Occipital lobe (tissue), 1 donor: ENCODE measurements at regions not wholly inside any gene's neighbourhood (a gene's known extent, or its start where the extent isn't known, plus 50 kb on each side); places are given as distances from the start of the nearest gene placed in this dataset.

ENCODE experiments used
- DNase-seq: peaks from one replicate; lab custom pipeline; 2025; lab: John Stamatoyannopoulos, UW

DNA sequence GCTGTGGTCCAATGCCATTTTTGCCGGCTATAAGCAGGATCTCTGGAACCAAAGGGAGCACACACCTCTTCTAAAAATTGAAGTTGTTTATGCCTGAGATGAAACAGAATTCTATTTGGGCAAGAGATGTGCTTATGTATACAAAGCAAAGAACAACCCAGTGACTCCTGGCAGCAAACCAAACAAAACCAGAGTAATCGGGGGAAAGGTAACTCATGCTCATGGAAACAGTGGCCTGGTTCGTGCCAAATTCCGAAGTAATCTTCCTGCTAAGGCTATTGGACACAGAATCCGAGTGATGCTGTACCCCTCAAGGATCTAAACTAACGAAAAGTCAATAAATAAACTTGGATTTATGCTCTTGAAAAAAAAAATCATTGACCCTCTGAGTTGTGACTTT is 178.7 kb downstream of the CEMIP2 start:
- no peak for DNase-seq

DNA sequence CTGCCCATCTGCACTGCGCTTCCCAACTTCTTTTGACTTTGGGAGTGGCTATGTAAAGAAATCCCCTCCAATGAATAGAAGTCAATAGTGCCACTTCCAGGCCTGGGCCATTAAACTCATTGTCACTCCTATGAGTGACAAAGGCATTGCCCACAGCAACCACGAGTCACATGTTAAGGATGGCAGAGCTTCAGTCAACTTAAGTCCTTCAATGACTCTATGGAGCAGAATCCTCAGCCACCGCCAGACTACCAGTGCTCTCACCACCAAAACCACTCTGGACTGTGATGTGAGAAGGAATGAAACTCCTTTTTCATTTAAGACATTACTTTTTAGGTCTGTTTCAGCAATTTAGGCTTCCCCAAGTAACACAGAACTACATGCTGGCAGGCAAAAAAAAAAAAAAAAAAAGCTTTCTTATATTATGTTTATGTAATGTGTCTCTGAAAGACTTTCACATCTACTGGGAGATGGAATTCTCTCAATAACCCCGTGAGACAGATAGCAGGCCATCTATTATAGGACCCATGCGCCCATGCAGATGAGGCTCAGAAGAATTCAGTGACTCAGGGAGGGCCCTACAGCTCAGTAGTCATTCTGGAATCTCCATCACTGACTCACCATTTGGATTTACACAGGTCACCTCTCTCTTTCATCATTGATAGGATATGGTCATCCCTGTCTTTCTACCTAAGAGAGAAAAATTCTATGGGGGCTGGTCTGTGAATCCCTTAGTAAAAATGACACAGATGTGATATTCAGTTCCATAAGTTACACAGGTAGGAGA is 180.5 kb downstream of the CEMIP2 start:
- no peak for DNase-seq

DNA sequence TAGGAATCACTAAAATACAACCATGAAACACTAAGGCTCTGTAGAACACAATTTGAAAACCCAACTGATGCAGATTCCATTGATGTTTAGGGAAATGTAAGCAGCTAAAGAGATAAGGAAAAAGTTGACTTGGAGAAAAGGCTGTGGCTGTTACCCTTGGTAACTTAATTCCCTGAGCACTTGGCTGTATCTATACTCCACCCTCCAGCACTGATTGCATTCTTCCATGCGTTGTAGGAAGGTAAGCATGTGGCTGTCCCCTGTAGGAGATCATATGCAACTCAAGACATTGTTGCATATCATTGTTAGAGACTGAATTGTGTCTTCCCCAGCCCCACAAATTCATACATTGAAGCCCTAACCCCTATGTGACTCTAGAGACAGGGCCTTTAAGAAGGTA is 184.5 kb downstream of the CEMIP2 start:
- no peak for DNase-seq

DNA sequence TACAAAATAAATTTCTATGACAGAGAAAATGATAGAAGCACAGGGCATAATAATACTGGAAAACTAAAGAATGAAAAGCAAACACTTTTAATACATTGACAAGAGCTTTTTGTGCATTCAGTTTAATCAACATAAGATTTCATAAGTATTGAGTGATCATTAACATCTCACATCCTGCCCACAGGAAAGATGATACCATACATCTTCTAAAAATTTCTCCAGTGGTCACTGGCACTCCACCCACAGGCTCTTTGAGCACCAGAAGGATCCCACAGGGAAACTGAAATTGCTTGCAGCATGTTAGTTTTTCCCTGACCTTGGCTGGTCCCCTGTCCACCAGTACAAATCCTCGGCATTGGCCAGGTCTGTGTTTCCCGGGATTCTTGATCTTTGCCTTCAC is 186.0 kb downstream of the CEMIP2 start:
- no peak for DNase-seq

DNA sequence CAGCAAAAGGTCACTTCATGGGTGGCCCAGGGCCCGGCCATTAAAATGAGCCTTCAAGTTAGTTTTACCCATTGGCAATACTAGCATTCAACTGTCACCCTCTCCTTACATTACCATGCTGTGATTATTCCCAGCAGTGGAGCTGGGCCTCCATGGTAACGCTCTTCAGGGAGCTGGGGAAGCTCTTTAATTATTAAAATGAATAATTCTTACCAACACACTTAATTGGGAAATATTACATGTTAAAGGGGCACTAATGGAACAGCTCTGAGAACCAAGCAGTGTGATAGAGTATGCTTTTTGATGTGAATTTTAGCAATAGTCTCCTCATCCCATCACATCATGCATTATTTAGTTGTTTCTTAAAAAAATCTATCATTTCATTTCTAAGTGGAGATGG is 187.2 kb downstream of the CEMIP2 start:
- DNase-seq: no peak

DNA sequence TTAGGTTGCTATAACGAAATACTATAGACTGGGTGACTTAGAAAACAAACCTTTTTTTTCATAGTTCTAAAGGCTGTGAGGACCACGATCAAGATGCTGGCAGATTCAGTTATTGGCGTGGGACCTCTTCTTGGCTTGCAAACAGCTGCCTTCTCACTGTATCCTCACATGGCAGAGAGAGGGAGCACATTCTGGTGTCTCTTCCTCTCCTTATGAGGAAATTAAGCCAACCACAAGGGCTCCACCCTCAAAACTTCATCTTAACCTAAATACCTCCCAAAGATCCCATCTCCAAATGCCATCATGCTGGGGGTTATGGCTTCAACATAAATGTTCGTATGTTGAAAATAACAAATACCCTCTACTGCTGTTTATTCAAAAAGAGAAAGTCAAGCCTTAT is 197.1 kb downstream of the CEMIP2 start:
- no peak for DNase-seq

DNA sequence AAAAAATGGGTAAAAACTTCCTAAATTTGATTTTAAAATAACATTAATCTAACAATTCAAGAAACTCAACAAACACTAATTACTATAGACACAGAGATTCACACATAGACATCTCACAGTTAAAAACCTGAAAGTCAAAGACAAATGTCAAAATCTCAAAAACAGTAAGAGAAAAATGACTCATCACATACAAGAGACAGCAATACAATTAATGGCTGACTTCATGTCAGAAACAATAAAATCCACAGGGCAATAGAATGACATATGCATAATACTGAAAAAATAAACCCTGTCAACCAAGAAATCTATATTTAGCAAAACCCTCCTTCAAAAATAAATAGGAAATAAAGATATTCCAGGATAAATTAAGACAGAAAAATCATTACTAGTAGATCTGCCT is 200.4 kb downstream of the CEMIP2 start:
- no peak for DNase-seq

DNA sequence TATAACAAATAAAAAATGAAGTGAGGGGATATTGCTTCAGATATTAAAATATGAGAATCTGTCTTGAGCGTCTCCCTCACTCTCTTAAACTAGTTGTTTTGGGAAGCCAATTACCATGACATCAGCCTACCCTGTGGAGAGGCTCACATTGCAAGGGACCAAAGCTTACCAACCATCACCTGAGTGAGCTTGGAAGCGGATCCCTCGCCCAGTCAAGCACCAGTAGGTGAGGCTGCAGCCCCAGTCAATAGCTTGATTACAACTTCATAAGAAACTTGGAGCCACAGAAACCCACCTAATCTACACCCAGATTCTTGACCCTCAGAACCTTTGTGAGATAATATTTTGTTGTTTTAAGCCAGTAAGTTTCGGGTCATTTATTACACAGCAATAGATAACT is 206.2 kb downstream of the CEMIP2 start:
- DNase-seq: no peak

DNA sequence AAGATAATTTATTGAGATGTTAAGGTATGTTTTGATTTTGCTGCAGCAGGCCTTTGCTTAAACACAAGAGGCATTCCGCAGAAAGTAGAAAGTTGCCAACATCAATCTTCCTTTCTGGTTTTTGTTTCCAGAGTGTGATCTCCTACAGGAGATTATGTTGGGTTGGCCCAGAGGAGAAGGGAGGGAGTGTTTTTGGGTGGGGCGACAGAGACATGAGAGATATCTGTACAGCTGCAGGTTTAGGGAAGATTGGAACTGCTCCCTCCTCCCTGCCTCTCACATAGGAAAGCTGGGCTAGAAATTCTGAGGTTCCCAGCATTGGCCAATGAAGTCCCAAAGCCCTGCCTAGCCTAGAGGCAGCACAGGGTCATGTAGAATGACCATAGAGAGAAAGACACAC is 211.0 kb downstream of the CEMIP2 start:
- no peak for DNase-seq

DNA sequence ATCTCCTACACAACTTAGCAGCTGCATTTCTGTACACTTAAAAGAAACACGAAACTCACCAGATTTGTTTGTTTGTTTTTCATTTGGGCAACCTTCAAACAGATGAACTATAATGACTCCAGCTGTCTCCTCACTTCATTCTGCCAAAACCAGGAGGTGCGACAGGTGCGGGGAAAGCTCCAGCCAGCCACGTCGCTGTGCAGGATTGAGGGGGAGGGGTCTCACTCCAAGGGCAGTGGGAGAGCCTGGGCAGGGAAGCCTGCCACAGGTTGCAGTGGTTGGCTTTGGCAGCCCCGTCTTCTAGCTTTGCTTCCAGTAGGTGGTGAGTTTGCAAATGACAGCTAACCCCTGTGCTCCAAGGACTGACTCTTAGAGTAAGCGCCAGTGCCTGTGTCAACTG is 215.8 kb downstream of the CEMIP2 start:
- DNase-seq: no peak

DNA sequence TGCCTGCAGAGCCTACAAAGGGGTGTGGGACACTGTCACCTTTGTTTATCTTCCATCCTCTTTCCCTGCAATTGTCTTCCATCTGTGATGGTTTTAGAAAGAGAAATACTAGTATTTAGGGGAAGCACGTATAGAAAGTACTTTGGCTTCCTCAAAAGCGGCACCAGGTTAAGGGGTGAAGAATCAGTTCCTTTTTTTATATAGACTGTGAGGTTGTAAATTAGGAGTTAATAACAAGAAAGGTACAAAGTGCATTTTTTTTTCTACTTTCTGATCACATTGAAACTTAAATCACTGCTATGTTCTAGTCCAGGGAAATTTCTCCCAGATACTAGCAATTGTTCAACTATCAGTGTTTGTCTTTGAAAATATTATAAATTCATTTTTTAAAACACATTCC is 219.3 kb downstream of the CEMIP2 start:
- DNase-seq: no peak

DNA sequence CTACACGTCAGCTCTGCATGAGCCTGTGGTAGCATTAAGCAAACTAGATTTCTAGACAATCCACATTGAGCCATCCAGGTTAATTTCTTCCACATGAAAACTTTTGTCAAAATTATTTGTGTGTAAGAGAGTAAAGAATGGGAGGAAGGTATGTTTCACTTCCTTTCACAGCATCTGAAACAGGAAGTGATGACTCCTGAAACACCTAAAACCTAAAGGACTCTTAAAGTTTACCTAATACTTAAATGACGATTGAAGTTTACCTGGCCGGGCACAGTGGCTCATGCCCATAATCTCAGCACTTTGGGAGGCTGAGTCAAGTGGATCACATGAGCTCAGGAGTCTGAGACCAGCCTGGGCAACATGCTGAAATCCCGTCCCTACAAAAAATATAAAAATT is 223.8 kb downstream of the CEMIP2 start:
- DNase-seq: no peak

DNA sequence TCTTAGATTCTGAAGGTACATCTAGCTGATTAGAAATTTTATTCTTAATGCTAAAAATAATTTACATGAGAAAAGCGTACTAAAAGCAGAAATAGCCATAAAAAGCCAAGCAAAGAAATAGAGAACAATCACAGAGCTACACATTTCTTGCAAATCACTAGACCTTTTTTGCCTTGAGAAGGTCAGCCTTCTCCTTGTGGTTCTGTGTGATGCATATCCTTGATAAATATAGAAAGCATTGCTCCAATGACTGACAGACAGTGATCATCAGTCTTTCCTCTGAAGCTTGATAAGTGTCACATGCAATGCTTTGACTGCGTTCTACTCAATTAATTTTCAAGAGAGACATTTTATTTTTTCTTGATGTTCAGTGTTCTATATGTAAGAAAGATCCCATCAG is 226.9 kb downstream of the CEMIP2 start:
- no peak for DNase-seq

DNA sequence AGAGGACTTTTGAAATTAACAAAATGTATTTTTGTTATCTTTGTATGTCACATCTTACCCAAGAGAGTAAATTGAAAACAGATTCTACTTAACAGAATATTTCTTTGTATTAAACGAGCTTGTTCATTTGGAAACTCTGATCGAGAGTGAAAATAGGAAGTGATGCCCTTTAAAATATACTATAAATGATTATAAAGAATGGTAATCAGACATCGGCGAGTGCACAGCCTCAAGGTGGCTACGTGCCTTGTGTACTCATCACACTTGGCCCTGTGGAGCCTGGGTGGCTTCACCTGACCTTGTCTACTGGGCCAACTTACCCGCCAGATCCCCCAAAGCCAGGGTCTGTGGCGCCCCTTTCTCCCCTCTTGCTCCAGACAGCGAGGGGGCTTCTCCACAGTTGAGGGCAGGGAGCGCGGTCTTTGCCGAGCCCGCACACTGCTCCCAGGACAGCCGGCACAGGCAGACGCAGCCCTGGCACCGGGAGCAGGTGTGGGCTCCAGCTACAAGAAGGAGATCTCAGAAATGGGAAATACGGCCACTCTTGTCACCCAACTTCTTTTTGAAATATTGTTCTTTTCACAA is 243.2 kb downstream of the CEMIP2 start:
- DNase-seq: no peak

DNA sequence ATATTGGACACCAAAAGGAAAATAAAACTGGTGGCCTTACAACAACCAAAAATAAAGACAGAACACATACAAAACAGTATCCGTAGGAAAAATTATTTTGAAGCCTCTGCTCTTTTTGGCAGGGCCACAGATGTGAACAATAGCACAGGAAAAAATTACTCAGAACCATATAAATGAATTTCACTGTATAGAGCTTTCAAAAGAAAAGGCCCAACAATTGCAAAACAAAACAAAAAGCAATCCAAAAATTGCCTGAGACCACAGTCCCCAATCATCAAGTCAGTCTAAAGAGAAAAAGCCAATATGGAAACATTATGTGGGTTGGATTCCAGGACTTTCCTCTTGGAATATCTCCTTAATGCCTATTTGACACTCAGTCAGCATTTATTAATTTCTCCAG is 243.8 kb downstream of the CEMIP2 start:
- no peak for DNase-seq

DNA sequence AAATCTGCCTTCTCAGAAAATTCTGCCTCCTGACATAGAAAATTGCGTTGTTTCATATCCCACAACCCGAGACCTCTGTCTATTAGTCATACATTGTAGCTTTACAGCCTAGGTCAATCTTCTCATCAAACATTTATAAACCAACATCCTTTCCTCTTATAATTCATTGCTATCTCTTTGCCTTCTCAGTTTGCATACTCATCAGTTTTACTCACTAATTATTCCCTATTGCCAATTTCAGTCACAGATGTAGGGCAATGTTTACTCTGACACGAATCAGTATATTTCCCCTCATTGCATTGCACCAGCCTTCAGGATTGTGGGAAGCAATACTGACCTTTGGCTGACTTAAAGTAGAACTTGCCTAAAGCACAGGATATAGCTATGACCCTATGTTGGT is 247.2 kb downstream of the CEMIP2 start:
- DNase-seq: no peak

DNA sequence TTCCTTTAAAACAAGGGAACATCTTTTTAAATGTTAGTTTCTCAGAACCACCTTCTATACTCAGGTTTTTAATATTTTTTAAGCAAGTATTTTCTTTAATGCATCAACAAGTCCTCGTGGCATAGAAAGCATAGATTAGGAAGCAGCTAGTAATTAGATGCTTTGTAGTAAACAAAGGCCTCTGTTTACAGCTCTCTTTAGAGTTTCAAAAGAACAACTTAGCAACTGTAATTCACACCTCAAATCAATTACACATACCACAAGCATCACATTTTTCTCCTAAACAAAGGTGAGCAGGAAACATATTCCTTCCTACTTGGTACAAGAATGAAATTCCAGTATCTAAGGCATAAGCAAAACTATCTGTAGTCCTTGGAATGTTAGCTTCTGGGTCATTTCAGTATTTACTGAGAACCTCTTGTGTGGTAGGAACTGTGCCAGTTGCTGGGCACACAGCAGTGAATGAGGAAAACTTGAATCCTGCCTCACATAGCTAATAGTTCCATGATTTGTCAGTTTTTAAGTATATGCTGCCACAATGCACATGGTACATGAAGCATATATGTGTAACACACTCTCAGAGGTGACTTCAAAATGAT is 249.1 kb downstream of the CEMIP2 start:
- DNase-seq: no peak

DNA sequence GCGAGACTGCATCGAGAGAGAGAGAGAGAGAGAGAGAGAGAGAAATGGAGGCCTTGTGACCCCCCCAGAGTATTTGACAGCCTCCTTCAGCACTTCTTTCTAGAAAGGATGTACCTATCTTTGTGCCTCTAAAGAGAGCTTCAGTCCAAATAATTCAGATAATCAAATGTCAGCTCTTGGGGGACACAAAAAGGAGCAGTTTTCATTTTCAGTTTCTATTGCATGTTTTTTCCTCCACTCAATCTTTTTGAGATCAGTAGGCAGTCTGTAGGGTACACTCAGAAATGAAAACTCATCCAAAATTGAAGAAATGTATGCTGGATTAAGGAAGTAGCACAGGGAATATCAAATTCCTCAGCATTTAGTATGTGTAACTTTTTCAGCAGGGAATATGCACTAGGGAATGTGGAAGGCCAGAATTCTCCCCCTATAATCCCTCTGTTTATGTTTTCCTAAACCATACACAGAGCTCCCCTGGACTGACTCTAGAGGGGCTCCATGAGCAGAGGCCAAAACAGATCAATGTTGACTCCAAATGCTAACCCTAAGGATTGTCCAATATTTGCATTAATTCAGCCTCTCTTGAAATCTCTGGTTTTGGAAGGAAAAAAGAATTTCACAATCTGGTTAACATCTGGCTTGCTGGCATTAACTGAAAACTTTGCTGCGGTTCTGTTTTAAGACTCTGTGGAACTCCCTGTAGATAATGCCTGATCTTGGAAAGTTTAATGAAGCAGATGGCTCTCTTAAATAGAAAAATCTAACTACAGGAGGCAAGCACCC is 250.1 kb downstream of the CEMIP2 start:
- no peak for DNase-seq

DNA sequence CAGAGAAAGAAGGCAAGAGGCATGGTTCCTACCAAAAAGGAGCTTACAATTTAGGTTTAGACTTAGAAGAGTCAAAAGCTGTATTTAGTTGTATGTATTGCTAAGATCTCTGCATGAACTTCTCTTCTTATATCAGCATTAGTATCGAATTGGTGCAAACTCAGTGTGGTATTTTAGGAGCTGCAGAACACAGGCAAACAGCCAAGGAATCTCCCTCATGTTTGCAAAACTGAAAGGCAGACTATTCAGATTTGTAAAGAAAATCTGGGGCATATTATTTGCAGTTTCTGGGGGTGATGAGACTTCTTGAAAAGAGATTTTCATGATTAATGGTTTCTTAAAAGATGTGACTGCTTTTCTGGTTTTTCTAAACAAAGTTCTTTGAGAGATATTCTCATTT is 252.7 kb downstream of the CEMIP2 start:
- no peak for DNase-seq

DNA sequence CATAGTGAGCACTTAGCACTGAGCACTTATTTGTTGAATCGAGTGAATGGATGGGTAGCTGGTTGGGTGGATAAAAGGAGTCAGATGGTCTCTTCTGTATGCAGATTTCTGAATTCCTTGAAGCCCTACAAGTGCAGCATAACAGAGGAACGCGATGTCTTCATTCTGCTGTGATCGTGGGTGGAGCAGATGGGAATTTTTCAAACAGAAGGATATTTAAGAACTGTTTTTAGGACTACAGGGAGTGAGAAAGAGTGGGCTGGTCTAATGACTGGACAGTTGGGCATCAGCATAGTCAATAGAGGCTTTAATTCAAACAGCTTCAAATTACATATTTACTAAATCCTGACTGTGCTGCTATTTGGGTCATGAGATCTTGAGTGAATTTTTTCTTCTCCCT is 253.2 kb downstream of the CEMIP2 start:
- peak; percentile 23 for DNase-seq

DNA sequence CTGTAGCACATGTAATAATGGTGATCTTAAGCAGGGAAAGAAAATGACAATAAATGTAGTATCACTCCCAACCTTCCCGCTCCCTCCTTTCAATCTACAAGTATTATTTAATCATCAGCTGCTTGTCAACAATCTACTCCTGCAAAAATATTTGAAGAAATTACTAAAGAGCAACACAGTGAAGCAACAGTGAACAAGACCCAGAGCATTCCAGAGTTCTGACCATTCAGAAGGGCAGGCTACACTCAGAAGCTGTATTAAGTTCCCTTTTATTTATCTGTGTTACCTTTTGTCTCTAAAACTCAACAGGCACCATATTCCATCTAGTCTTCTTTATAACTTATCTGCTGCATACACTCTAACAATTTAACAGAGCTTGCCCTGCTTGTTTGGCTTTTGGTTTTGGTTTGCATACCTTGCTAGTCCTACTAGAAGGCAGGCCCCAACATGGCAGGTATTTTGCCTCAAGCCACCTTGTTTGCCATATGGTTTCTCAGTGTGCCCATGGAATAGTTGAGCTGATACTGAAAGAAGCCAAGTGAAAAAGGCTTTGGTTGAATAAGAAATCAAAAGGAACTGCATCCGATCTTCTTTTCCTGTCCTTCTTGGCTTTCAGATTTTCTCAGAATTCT is 253.9 kb downstream of the CEMIP2 start:
- no peak for DNase-seq

DNA sequence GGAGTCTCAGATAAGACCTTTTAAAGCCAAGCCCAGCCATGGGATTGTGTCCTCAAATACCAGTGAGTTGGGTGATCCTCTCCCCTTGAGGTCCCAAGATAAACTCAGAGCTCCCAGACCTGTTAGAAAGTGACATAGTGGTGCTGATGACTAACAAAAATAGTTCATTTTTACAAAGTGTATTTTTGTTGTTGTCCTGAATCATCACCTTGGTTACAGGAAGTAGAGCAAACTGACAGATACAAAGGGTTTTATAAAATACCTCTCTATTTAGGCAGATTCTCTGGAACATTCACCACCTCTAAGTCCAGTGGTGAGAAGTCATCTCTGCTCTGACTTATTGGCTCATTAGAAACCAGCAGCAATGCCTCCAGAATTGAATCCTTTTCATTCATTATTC is 259.3 kb downstream of the CEMIP2 start:
- no peak for DNase-seq
